GM12865 (cell line): ENCODE measurements at regions not wholly inside any gene's neighbourhood (a gene's known extent, or its start where the extent isn't known, plus 50 kb on each side); places are given as distances from the start of the nearest gene placed in this dataset.
"Not testable (repeated sequence)": the region's sequence is repeated elsewhere in the genome, so short reads cannot be mapped to it uniquely, and the experiment has no call there.

Source experiments
- DNase-seq: peaks from one replicate; pipeline ENCODE4 v3.0.0; 2010; ENCODE audit warnings: low read depth
- H3K4me3 ChIP-seq: 2 replicates; pipeline ENCODE4 v1.5.1; 2011; ENCODE audit warnings: mild to moderate bottlenecking, low read depth, low read length, control low read depth
- CTCF ChIP-seq: IDR thresholded peaks from 2 replicates; pipeline ENCODE4 v1.5.1; 2011; ENCODE audit warnings: low read length, control low read depth, low read depth, inconsistent platforms; ENCODE audit not compliant: insufficient read depth; ENCODE audit errors: missing control alignments

DNA sequence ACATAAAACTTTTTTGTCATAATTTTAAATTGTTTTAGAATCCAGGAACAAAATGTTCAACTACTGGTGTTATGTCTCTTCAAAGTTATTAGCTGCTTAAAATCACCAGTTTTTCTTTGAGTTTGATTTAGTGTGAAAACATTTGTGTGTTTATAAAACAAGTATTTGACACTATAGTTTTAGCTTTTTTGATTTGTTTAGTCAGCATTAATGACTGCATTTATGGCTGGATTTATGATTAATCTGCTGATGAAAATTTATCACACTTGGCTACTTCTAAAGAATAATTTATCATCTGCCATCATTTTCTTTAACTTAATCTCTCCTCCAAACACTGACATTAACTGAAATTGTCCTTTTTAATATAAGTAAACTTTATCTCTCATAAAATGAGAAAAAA lies 1465.9 kb upstream of the SLC10A2 start:
- DNase-seq = no peak
- TF ChIP-seq CTCF = no peak
- no peak overlapping the region for H3K4me3 ChIP-seq

DNA sequence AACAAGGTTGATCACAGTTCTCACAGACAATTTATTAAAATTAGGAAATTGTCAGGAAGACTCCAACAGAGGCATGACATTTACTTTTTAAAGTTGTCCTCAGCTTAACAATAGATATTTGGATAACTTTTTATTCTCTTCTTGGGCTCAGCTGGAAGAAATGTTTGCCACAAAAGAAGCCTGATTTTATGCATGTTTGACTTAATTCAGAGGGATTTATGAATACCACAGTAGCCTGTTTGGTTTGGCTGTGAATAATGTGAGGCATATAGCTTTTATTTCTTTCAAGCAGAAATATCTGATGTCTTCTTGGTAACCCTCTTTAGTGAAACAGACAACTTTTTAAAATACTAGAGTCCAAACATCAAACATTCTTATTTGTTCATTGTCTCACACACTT lies 1464.5 kb upstream of the SLC10A2 start:
- TF ChIP-seq CTCF = no peak
- H3K4me3 ChIP-seq = no peak overlapping the region
- no peak for DNase-seq

- H3K4me3 ChIP-seq = no peak overlapping the region
- no peak for DNase-seq
- TF ChIP-seq CTCF = no peak
Measured at GRCh38 chr13:104526561-104526960, 1460.3 kb upstream of the SLC10A2 start.

- DNase-seq = no peak
- no peak overlapping the region for H3K4me3 ChIP-seq
- no peak for TF ChIP-seq CTCF
Measured at GRCh38 chr13:104525467-104525866, 1459.2 kb upstream of the SLC10A2 start.

DNA sequence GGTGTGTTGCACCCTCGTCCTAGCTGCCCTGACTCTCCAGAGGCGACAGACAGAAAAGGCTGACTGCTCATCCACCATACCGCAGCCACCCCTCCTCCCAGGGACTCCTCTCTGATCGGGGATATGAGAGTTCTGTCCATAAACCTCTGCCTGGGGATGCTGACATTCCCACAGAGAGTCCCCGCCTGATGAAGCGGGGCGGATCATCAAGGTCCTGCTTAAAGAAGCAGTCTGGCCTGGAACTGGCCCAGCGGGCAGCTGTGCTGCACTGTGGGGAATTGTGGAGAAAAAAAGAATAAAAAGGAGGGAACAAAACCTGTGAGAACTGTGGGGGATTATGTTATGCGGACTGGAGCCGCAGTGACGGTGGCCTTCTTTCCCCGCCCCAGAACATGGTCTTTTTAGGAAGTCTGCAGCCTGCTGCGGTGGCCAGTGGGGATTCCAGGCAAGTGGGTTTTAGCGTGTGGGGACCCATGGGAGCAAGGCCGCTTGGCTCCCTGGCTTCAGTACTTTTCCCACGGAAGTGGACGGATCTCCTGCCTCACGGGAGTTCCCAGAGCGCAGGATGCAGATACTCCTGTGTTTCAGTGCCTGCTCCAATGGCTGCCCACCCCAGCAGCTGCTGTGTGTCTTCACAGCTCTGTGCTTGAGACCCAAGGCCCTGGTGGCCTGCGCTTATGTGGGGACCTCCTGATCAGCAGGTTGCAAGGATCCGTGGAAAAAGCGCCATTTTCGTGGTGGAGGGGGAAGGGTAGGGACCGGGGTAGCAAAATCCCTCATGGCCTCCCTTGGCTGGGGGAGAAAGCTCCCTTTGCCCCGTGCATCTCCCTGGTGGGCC lies 1456.2 kb upstream of the SLC10A2 start:
- no peak for TF ChIP-seq CTCF
- DNase-seq = no peak

GRCh38 chr13:104510422-104510821 lies 1444.2 kb upstream of the SLC10A2 start:
- no peak for TF ChIP-seq CTCF
- H3K4me3 ChIP-seq = no peak overlapping the region

More for the DNA sequence above, 1456.2 kb upstream of the SLC10A2 start:
- no peak overlapping the region for H3K4me3 ChIP-seq

DNA sequence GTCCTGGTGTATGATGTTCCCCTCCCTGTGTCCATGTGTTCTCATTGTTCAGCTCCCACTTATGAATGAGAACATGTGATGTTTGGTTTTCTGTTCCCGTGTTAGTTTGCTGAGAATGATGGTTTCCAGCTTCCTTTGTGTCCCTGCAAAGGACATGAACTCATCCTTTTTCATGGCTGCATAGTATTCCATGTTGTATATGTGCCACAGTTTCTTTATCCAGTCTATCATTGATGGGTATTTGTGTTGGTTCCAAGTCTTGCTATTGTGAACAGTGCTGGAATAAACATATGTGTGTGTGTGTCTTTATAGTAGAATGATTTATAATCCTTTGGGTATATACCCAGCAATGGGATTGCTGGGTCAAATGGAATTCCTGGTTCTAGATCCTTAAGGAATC lies 1427.3 kb upstream of the SLC10A2 start:
- H3K4me3 ChIP-seq, DNase-seq: not testable (repeated sequence)

More at GRCh38 chr13:104510422-104510821, 1444.2 kb upstream of the SLC10A2 start:
- no peak for DNase-seq
